ENCODE measurements at regions not wholly inside any gene's neighbourhood (a gene's known extent, or its start where the extent isn't known, plus 50 kb on each side); places are given as distances from the start of the nearest gene placed in this dataset.

- no peak for TF ChIP-seq CTCF (IDR thresholded peaks at IDR 0.05)
- H3K27me3 ChIP-seq, result no peaks in the 10 kb centered on the region
- H3K9me3 ChIP-seq, result no peaks in the 10 kb centered on the region
- no peak overlapping the region for H3K4me3 ChIP-seq
- intact Hi-C loops (cut with DNase I), result no loop called here
- ATAC-seq, result no peak
- no peaks in the 10 kb centered on the region for H3K4me1 ChIP-seq
- no peak for DNase-seq
- no peak overlapping the region for H3K27ac ChIP-seq
- H3K36me3 ChIP-seq, result no peaks in the 10 kb centered on the region
These were observed 126.6 kb upstream of the LSM8 start for GRCh38 chr7:118057404-118057803.

- intact Hi-C loops (cut with DNase I), result no loop called here
- DNase-seq, result no peak
- no peak for TF ChIP-seq CTCF (IDR thresholded peaks at IDR 0.05)
These were observed 124.8 kb upstream of the LSM8 start for GRCh38 chr7:118059209-118059608.

GRCh38 chr7:118060692-118061091 is 123.3 kb upstream of the LSM8 start:
- no peaks in the 10 kb centered on the region for H3K36me3 ChIP-seq
- no peak overlapping the region for H3K27ac ChIP-seq
- H3K9me3 ChIP-seq, result no peaks in the 10 kb centered on the region
- intact Hi-C loops (cut with DNase I), result no loop called here
- no peaks in the 10 kb centered on the region for H3K27me3 ChIP-seq
- H3K4me1 ChIP-seq, result no peaks in the 10 kb centered on the region
- ATAC-seq, result no peak
- no peak for DNase-seq
- no peak overlapping the region for H3K4me3 ChIP-seq
- TF ChIP-seq CTCF (IDR thresholded peaks at IDR 0.05), result no peak

More at GRCh38 chr7:118059209-118059608, 124.8 kb upstream of the LSM8 start:
- H3K36me3 ChIP-seq, result no peaks in the 10 kb centered on the region
- no peak for ATAC-seq
- no peaks in the 10 kb centered on the region for H3K4me1 ChIP-seq
- no peaks in the 10 kb centered on the region for H3K9me3 ChIP-seq
- no peaks in the 10 kb centered on the region for H3K27me3 ChIP-seq
- H3K27ac ChIP-seq, result no peak overlapping the region
- H3K4me3 ChIP-seq, result no peak overlapping the region

- ATAC-seq (no peak), DNase-seq (no peak)
- Histone ChIP-seq H3K4me1 (no peaks in the 10 kb centered on the region), H3K27ac (no peak overlapping the region), H3K27me3 (no peaks in the 10 kb centered on the region), H3K36me3 (no peaks in the 10 kb centered on the region), H3K9me3 (no peaks in the 10 kb centered on the region), H3K4me3 (no peak overlapping the region)
- intact Hi-C loops (cut with DNase I), result no loop called here
- TF ChIP-seq CTCF (IDR thresholded peaks at IDR 0.05), result no peak
These were observed 122.6 kb upstream of the LSM8 start for GRCh38 chr7:118061386-118061785.

- no peaks in the 10 kb centered on the region for H3K4me1 ChIP-seq
- ATAC-seq, result no peak
- intact Hi-C loops (cut with DNase I), result no loop called here
- no peaks in the 10 kb centered on the region for H3K9me3 ChIP-seq
- no peak for TF ChIP-seq CTCF (IDR thresholded peaks at IDR 0.05)
- no peak overlapping the region for H3K27ac ChIP-seq
- no peaks in the 10 kb centered on the region for H3K36me3 ChIP-seq
- H3K4me3 ChIP-seq, result no peak overlapping the region
- DNase-seq, result no peak
- H3K27me3 ChIP-seq, result no peaks in the 10 kb centered on the region
These were observed 110.9 kb upstream of the LSM8 start for GRCh38 chr7:118072893-118073674.
